ENCODE measurements at regions not wholly inside any gene's neighbourhood (a gene's known extent, or its start where the extent isn't known, plus 50 kb on each side); places are given as distances from the start of the nearest gene placed in this dataset.

DNA sequence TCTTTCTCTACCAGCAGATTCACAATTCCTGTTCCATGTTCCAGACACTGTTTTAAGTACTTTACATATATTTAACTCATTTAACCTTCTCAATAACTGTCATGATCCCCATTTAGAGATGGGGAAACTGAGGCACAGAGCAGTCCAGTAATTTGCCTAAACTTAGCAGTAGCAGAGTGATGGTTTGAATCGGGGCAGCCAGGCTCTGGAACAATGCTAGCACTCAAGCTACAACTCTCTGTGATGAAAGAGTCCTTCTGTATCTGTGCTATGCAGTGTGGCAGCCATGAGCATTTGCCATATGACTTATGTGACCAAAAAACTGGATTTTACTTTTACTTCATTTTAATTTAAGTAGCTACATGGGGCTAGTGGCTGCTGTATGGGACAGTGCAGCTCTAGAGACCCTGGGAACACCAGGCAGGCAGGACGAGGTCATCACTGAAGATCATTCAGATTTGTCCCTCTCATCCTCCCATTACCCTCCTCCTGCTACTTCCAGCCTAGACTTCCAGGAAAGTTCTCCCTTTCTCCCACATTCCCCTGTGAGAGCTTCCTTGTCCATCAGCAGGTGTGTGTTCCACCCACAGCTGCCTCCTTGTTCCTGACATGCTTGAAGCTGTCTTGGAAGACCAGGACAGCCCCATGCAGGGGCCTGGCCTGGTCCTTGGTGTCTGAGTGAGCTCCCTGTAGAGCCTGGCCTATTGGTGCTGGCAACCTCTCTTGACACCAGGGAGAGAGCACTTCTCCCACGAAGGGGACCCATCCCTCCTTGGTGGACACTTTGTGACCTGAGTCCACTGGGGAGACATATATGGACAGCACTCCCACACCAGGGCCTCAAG lies 157.0 kb downstream of the MRPL14 start (continued):
- TF ChIP-seq TEAD1 (CRISPR knock-in tag; IDR thresholded peaks at IDR 0.05): peak in 1 of 2 experiments; percentile 54; a peak in 1 of 4 replicates
- TF ChIP-seq, protein P1, sequence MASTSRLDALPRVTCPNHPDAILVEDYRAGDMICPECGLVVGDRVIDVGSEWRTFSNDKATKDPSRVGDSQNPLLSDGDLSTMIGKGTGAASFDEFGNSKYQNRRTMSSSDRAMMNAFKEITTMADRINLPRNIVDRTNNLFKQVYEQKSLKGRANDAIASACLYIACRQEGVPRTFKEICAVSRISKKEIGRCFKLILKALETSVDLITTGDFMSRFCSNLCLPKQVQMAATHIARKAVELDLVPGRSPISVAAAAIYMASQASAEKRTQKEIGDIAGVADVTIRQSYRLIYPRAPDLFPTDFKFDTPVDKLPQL (IDR thresholded peaks at IDR 0.05; ENCODE audit: extremely low read depth, insufficient read length): no peak
- TF ChIP-seq FOXA1 (IDR thresholded peaks at IDR 0.05; ENCODE audit: borderline replicate concordance): no peak
- TF ChIP-seq CREB1 (IDR thresholded peaks at IDR 0.05): no peak
- TF ChIP-seq CREB1 (CRISPR knock-in tag; IDR thresholded peaks at IDR 0.05): no peak
- no peak for TF ChIP-seq STAT5B (CRISPR knock-in tag; IDR thresholded peaks at IDR 0.05)
- no peak for TF ChIP-seq THAP12 (CRISPR knock-in tag; IDR thresholded peaks at IDR 0.05)
- TF ChIP-seq POU5F1 (IDR thresholded peaks at IDR 0.05; ENCODE audit: borderline replicate concordance, low read depth, low read length, partially characterized antibody): no peak
- TF ChIP-seq LCOR (CRISPR knock-in tag; IDR thresholded peaks at IDR 0.05): no peak
- TF ChIP-seq, protein P2, sequence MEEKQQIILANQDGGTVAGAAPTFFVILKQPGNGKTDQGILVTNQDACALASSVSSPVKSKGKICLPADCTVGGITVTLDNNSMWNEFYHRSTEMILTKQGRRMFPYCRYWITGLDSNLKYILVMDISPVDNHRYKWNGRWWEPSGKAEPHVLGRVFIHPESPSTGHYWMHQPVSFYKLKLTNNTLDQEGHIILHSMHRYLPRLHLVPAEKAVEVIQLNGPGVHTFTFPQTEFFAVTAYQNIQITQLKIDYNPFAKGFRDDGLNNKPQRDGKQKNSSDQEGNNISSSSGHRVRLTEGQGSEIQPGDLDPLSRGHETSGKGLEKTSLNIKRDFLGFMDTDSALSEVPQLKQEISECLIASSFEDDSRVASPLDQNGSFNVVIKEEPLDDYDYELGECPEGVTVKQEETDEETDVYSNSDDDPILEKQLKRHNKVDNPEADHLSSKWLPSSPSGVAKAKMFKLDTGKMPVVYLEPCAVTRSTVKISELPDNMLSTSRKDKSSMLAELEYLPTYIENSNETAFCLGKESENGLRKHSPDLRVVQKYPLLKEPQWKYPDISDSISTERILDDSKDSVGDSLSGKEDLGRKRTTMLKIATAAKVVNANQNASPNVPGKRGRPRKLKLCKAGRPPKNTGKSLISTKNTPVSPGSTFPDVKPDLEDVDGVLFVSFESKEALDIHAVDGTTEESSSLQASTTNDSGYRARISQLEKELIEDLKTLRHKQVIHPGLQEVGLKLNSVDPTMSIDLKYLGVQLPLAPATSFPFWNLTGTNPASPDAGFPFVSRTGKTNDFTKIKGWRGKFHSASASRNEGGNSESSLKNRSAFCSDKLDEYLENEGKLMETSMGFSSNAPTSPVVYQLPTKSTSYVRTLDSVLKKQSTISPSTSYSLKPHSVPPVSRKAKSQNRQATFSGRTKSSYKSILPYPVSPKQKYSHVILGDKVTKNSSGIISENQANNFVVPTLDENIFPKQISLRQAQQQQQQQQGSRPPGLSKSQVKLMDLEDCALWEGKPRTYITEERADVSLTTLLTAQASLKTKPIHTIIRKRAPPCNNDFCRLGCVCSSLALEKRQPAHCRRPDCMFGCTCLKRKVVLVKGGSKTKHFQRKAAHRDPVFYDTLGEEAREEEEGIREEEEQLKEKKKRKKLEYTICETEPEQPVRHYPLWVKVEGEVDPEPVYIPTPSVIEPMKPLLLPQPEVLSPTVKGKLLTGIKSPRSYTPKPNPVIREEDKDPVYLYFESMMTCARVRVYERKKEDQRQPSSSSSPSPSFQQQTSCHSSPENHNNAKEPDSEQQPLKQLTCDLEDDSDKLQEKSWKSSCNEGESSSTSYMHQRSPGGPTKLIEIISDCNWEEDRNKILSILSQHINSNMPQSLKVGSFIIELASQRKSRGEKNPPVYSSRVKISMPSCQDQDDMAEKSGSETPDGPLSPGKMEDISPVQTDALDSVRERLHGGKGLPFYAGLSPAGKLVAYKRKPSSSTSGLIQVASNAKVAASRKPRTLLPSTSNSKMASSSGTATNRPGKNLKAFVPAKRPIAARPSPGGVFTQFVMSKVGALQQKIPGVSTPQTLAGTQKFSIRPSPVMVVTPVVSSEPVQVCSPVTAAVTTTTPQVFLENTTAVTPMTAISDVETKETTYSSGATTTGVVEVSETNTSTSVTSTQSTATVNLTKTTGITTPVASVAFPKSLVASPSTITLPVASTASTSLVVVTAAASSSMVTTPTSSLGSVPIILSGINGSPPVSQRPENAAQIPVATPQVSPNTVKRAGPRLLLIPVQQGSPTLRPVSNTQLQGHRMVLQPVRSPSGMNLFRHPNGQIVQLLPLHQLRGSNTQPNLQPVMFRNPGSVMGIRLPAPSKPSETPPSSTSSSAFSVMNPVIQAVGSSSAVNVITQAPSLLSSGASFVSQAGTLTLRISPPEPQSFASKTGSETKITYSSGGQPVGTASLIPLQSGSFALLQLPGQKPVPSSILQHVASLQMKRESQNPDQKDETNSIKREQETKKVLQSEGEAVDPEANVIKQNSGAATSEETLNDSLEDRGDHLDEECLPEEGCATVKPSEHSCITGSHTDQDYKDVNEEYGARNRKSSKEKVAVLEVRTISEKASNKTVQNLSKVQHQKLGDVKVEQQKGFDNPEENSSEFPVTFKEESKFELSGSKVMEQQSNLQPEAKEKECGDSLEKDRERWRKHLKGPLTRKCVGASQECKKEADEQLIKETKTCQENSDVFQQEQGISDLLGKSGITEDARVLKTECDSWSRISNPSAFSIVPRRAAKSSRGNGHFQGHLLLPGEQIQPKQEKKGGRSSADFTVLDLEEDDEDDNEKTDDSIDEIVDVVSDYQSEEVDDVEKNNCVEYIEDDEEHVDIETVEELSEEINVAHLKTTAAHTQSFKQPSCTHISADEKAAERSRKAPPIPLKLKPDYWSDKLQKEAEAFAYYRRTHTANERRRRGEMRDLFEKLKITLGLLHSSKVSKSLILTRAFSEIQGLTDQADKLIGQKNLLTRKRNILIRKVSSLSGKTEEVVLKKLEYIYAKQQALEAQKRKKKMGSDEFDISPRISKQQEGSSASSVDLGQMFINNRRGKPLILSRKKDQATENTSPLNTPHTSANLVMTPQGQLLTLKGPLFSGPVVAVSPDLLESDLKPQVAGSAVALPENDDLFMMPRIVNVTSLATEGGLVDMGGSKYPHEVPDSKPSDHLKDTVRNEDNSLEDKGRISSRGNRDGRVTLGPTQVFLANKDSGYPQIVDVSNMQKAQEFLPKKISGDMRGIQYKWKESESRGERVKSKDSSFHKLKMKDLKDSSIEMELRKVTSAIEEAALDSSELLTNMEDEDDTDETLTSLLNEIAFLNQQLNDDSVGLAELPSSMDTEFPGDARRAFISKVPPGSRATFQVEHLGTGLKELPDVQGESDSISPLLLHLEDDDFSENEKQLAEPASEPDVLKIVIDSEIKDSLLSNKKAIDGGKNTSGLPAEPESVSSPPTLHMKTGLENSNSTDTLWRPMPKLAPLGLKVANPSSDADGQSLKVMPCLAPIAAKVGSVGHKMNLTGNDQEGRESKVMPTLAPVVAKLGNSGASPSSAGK (IDR thresholded peaks at IDR 0.05): no peak
- no peak for TF ChIP-seq ETS2 (tag; IDR thresholded peaks at IDR 0.05; ENCODE audit: borderline replicate concordance, poor library complexity, severe bottlenecking)
- TF ChIP-seq HDAC2 (IDR thresholded peaks at IDR 0.05): no peak
- no peak for TF ChIP-seq RAD21 (CRISPR knock-in tag; conservative IDR thresholded peaks at IDR 0.05 in 1 of 2, IDR thresholded peaks at IDR 0.05 in 1 of 2)

Measured in K562 (cell line).